GM21526 (cell line): ENCODE measurements at regions not wholly inside any gene's neighbourhood (a gene's known extent, or its start where the extent isn't known, plus 50 kb on each side); places are given as distances from the start of the nearest gene placed in this dataset.

ENCODE experiments used
- ATAC-seq: cut with Tn5 transposase; IDR thresholded peaks from one replicate; pipeline ENCODE4 v1.9.1; 2021; ENCODE audit warnings: moderate library complexity; ENCODE audit not compliant: unreplicated experiment, low FRiP score

- no peak for ATAC-seq
These were observed 131.6 kb upstream of the BMP4 start for GRCh38 chr14:54088271-54088670.

GRCh38 chr14:54090274-54090673 is 133.6 kb upstream of the BMP4 start:
- no peak for ATAC-seq

GRCh38 chr14:54094765-54095164 is 138.1 kb upstream of the BMP4 start:
- ATAC-seq = no peak

GRCh38 chr14:54098536-54098935 is 141.9 kb upstream of the BMP4 start:
- no peak for ATAC-seq

GRCh38 chr14:54102051-54102456 is 145.4 kb upstream of the BMP4 start:
- no peak for ATAC-seq

GRCh38 chr14:54102530-54102929 is 145.9 kb upstream of the BMP4 start:
- ATAC-seq = no peak

GRCh38 chr14:54104601-54105145 is 148.0 kb upstream of the BMP4 start:
- no peak for ATAC-seq

GRCh38 chr14:54105406-54105805 is 148.8 kb upstream of the BMP4 start:
- no peak for ATAC-seq

- no peak for ATAC-seq
These were observed 149.3 kb upstream of the BMP4 start for GRCh38 chr14:54105898-54106297.

GRCh38 chr14:54106661-54107377 is 150.2 kb upstream of the BMP4 start:
- no peak for ATAC-seq

GRCh38 chr14:54108481-54109471 is 152.2 kb upstream of the BMP4 start:
- no peak for ATAC-seq

- no peak for ATAC-seq
These were observed 153.0 kb upstream of the BMP4 start for GRCh38 chr14:54109521-54110120.

- no peak for ATAC-seq
These were observed 158.3 kb upstream of the BMP4 start for GRCh38 chr14:54114941-54115340.

GRCh38 chr14:54116198-54116885 is 159.7 kb upstream of the BMP4 start:
- ATAC-seq = no peak

- no peak for ATAC-seq
These were observed 160.3 kb upstream of the BMP4 start for GRCh38 chr14:54116972-54117371.

- no peak for ATAC-seq
These were observed 160.8 kb upstream of the BMP4 start for GRCh38 chr14:54117396-54117795.

GRCh38 chr14:54117924-54118323 is 161.3 kb upstream of the BMP4 start:
- ATAC-seq = no peak

GRCh38 chr14:54120260-54120659 is 163.6 kb upstream of the BMP4 start:
- ATAC-seq = no peak

GRCh38 chr14:54121466-54122027 is 164.9 kb upstream of the BMP4 start:
- no peak for ATAC-seq

- ATAC-seq = no peak
These were observed 167.2 kb upstream of the BMP4 start for GRCh38 chr14:54123841-54124240.
